K562 (cell line): ENCODE measurements at regions not wholly inside any gene's neighbourhood (a gene's known extent, or its start where the extent isn't known, plus 50 kb on each side); places are given as distances from the start of the nearest gene placed in this dataset.

Source experiments
- CTCF ChIP-seq, 3 experiments: IDR thresholded peaks in 2 of 3; conservative IDR thresholded peaks in 1 of 3; 2 replicates each; pipeline ENCODE4 v1.5.1; 2011 to 2012; ENCODE audit warnings: low read length in 3 of 3, mild to moderate bottlenecking in 3 of 3, control low read depth in 2 of 3, improper control_type of control experiment in 1 of 3, inconsistent platforms in 1 of 3, low read depth in 1 of 3, mixed read lengths in 1 of 3, moderate library complexity in 1 of 3; ENCODE audit not compliant: insufficient read depth in 2 of 3
- ELF4 ChIP-seq: fragments of 450-650 bp; formaldehyde crosslinking; IDR thresholded peaks from 2 replicates; pipeline ENCODE4 v1.4.0; 2022; ENCODE audit warnings: missing genetic modification characterization
- EP300 ChIP-seq: IDR thresholded peaks from 2 replicates; pipeline ENCODE4 v1.6.1; 2012; ENCODE audit warnings: low read length, improper control_type of control experiment
- ESRRA ChIP-seq: fragments of 450-650 bp; IDR thresholded peaks from 2 replicates; pipeline ENCODE4 v1.6.1; 2014; ENCODE audit warnings: low read depth, mild to moderate bottlenecking, moderate library complexity, borderline replicate concordance
- FIP1L1 ChIP-seq: fragments of 200-400 bp; formaldehyde crosslinking; IDR thresholded peaks from 2 replicates; pipeline ENCODE4 v1.6.1; 2018; ENCODE audit warnings: mild to moderate bottlenecking, low read depth, low read length; ENCODE audit not compliant: poor library complexity, severe bottlenecking
- HCFC1 ChIP-seq: IDR thresholded peaks from 2 replicates; pipeline ENCODE4 v1.6.1; 2012; ENCODE audit warnings: low read depth, low read length, improper control_type of control experiment
- KLF1 ChIP-seq: fragments of 450-650 bp; IDR thresholded peaks from 2 replicates; pipeline ENCODE4 v1.6.1; 2016; ENCODE audit warnings: missing genetic modification characterization, missing compliant biosample characterization
- NELFE ChIP-seq: IDR thresholded peaks from 2 replicates; pipeline ENCODE4 v1.6.1; 2011; ENCODE audit warnings: mild to moderate bottlenecking; ENCODE audit not compliant: insufficient read depth, insufficient read length
- PCBP1 ChIP-seq: fragments of 200-400 bp; formaldehyde crosslinking; IDR thresholded peaks from 2 replicates; pipeline ENCODE4 v1.6.1; 2018; ENCODE audit warnings: mild to moderate bottlenecking, low read depth, low read length; ENCODE audit not compliant: poor library complexity, severe bottlenecking
- POLR2AphosphoS5 ChIP-seq: IDR thresholded peaks from 2 replicates; pipeline ENCODE4 v1.6.1; 2011; ENCODE audit warnings: mild to moderate bottlenecking, low read depth, low read length, moderate library complexity; ENCODE audit not compliant: control insufficient read depth, insufficient read depth
- RAD21 ChIP-seq, 2 experiments: fragments of 250-450 bp in 1 of 2; fragments of 450-650 bp in 1 of 2; sonication (Bioruptor Pico) in 1 of 2; formaldehyde crosslinking in 1 of 2; IDR thresholded peaks in 1 of 2; conservative IDR thresholded peaks in 1 of 2; 2 replicates each; pipeline versions ENCODE4 v1.4.0 to v1.8.0; 2020 to 2022; ENCODE audit warnings: mild to moderate bottlenecking in 2 of 2, moderate library complexity in 1 of 2
- ZNF57 ChIP-seq: fragments of 450-650 bp; formaldehyde crosslinking; IDR thresholded peaks from 2 replicates; pipeline ENCODE4 v1.4.0; 2020; ENCODE audit warnings: mild to moderate bottlenecking, moderate library complexity

DNA sequence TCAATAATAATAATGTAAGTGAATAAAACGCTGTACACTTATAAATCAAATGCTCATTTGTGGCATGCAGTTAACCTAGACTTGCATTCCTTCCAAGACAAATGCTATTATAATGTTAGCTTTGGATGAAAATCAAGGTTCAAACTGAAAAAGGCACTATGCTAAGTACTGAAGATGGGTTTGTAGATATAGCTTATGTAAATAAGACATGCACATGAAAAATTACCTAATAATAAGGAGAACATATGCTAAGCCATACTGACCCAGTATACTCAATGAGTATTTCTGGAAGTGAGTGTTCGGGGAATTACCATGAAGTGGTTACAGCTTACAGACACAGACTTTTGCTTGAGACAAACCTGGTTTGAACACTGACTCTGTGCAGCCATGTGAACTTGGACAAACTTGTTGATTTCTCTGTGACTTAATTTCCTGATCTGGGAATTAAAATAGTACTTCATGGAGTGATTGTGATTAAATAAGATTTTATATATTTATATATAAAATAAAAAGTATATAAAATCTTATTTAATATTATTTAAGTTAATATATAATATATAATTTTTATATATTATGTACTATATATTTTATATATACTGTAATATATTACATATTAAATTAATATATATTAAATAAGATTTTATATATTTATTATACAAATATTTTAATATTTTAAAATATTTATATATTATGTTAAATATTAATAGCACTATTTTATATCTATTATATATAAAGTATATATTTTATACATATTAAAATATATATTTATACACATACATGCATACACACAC is 159.2 kb downstream of the ZPLD1 start:
- no peak for TF ChIP-seq ELF4 (CRISPR knock-in tag)
- TF ChIP-seq NELFE, result no peak
- TF ChIP-seq KLF1 (tag), result no peak
- no peak for TF ChIP-seq CTCF (IDR thresholded peaks at IDR 0.05 in 2 of 3, conservative IDR thresholded peaks at IDR 0.05 in 1 of 3; ENCODE audit: insufficient read depth in 2 of 3, low read depth in 1 of 3, low read length in 3 of 3)
- TF ChIP-seq EP300, result no peak
- no peak for TF ChIP-seq RAD21 (CRISPR knock-in tag; conservative IDR thresholded peaks at IDR 0.05 in 1 of 2, IDR thresholded peaks at IDR 0.05 in 1 of 2)
- no peak for TF ChIP-seq ZNF57 (CRISPR knock-in tag)
- TF ChIP-seq HCFC1, result no peak
- no peak for TF ChIP-seq PCBP1
- no peak for TF ChIP-seq ESRRA
- TF ChIP-seq FIP1L1, result no peak
- no peak for TF ChIP-seq POLR2AphosphoS5
